K562 (cell line): ENCODE measurements at regions not wholly inside any gene's neighbourhood (a gene's known extent, or its start where the extent isn't known, plus 50 kb on each side); places are given as distances from the start of the nearest gene placed in this dataset.

Experiments
- CBFA2T2 ChIP-seq: fragments of 450-650 bp; conservative IDR thresholded peaks from 2 replicates; pipeline ENCODE4 v1.6.1; 2017; ENCODE audit warnings: mild to moderate bottlenecking
- GABPA ChIP-seq: fragments of 200-800 bp; sonication (Bioruptor generic); conservative IDR thresholded peaks from 2 replicates; pipeline ENCODE4 v1.6.1; 2016; ENCODE audit warnings: low read depth, missing genetic modification characterization, missing compliant biosample characterization
- KLF16 ChIP-seq: IDR thresholded peaks from 2 replicates; pipeline ENCODE4 v1.6.1; 2016; ENCODE audit warnings: antibody characterized with exemption
- RBFOX2 ChIP-seq: fragments of 200-400 bp; formaldehyde crosslinking; IDR thresholded peaks from 2 replicates; pipeline ENCODE4 v1.6.1; 2017; ENCODE audit warnings: low read depth, mild to moderate bottlenecking, low read length, moderate library complexity
- RBM34 ChIP-seq: fragments of 200-400 bp; formaldehyde crosslinking; IDR thresholded peaks from 2 replicates; pipeline ENCODE4 v1.6.1; 2018; ENCODE audit warnings: low read length, borderline replicate concordance; ENCODE audit not compliant: insufficient read depth
- RFX1 ChIP-seq: fragments of 450-650 bp; IDR thresholded peaks from 2 replicates; pipeline ENCODE4 v1.6.1; 2016; ENCODE audit warnings: mild to moderate bottlenecking, moderate library complexity
- VEZF1 ChIP-seq: fragments of 200-800 bp; sonication (Bioruptor generic); IDR thresholded peaks from 2 replicates; pipeline ENCODE4 v1.6.1; 2017; ENCODE audit warnings: missing genetic modification characterization, missing compliant biosample characterization
- ZBTB40 ChIP-seq, 2 experiments: fragments of 450-650 bp in 1 of 2; sonication (generic) in 1 of 2; formaldehyde crosslinking in 1 of 2; IDR thresholded peaks; 2 replicates each; pipeline versions ENCODE4 v1.7.1 to v1.9.0; 2016 to 2022; ENCODE audit warnings: inconsistent platforms in 1 of 2, mild to moderate bottlenecking in 1 of 2, missing genetic modification reagents in 1 of 2
- ZNF408 ChIP-seq: fragments of 250-450 bp; sonication (Bioruptor Pico); IDR thresholded peaks from 2 replicates; pipeline ENCODE4 v1.4.0; 2020; ENCODE audit warnings: low read depth, mild to moderate bottlenecking, moderate library complexity

GRCh38 chr13:81140675-81141074, 799.7 kb upstream of the SPRY2 start (continued):
- TF ChIP-seq VEZF1 (CRISPR knock-in tag) (no peak), RBM34 (no peak), RBFOX2 (no peak), KLF16 (no peak), ZNF408 (no peak), RFX1 (no peak), CBFA2T2 (no peak), ZBTB40 (IDR thresholded peaks at IDR 0.05) (no peak), ZBTB40 (CRISPR knock-in tag; IDR thresholded peaks at IDR 0.05) (no peak), GABPA (tag) (no peak)
